ENCODE measurements at regions not wholly inside any gene's neighbourhood (a gene's known extent, or its start where the extent isn't known, plus 50 kb on each side); places are given as distances from the start of the nearest gene placed in this dataset.

- DNase-seq (ENCODE audit: low spot score) (peak; percentile 96), ATAC-seq (peak; percentile 97), FAIRE-seq (peak; percentile 91)
- H3K4me3 ChIP-seq (replicated peaks in 1 of 3; ENCODE audit: insufficient read depth in 1 of 3, low read depth in 2 of 3, low read length in 3 of 3): peak overlapping the region in 1 of 3 experiments; percentile 5; a peak in 1 of 6 replicates
- peak overlapping the region; percentile 46 for H3K4me2 ChIP-seq (ENCODE audit: low read depth, low read length)
- ChIA-PET CTCF (ENCODE audit: low intra/inter-chr PET ratio, low total read pairs) (no interaction called here), POLR2A (no interaction called here)
- no peaks in the 10 kb centered on the region for H3K79me2 ChIP-seq (ENCODE audit: insufficient read depth, low read length)
- H4K20me1 ChIP-seq (ENCODE audit: insufficient read depth, low read length): no peaks in the 10 kb centered on the region
- H3K9ac ChIP-seq (ENCODE audit: insufficient read depth, low read depth, low read length): peak overlapping the region; percentile 62
- 0% methylated on average over 3 of the region's 3 CpGs for WGBS (ENCODE audit: low lambda C conversion rate)
- no peak overlapping the region for H2AFZ ChIP-seq (ENCODE audit: low read length)
- peaks cover 58% of the 10 kb centered on the region for H3K4me1 ChIP-seq (ENCODE audit: insufficient read depth, low read length)
- peak overlapping the region; percentile 93 for H3K27ac ChIP-seq (ENCODE audit: extremely low read length, insufficient read depth, low read length)
- H3K36me3 ChIP-seq (replicated peaks in 1 of 2; ENCODE audit: control insufficient read depth in 1 of 2, insufficient read depth in 2 of 2, low read length in 2 of 2): no peaks in the 10 kb centered on the region
- in situ Hi-C loops (cut with HindIII; ENCODE audit: extremely low pct_ligation_motif_present, low pct_unique_long_range_greater_than_20kb): no loop called here
- no peaks in the 10 kb centered on the region for H3K9me3 ChIP-seq (ENCODE audit: low read length)
- no peaks in the 10 kb centered on the region for H3K27me3 ChIP-seq (ENCODE audit: control insufficient read depth in 1 of 2, insufficient read depth in 2 of 2, low read length in 2 of 2)
- TSS peak; percentile 59 for BruUV-seq (replicated peaks)
- intact Hi-C loops (cut with micrococcal nuclease; ENCODE audit: unreplicated experiment): no loop called here
- no peak for TF ChIP-seq BRF2 (CRISPR knock-in tag; IDR thresholded peaks at IDR 0.05)
- TF ChIP-seq, protein P1, sequence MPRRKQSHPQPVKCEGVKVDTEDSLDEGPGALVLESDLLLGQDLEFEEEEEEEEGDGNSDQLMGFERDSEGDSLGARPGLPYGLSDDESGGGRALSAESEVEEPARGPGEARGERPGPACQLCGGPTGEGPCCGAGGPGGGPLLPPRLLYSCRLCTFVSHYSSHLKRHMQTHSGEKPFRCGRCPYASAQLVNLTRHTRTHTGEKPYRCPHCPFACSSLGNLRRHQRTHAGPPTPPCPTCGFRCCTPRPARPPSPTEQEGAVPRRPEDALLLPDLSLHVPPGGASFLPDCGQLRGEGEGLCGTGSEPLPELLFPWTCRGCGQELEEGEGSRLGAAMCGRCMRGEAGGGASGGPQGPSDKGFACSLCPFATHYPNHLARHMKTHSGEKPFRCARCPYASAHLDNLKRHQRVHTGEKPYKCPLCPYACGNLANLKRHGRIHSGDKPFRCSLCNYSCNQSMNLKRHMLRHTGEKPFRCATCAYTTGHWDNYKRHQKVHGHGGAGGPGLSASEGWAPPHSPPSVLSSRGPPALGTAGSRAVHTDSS (CRISPR knock-in tag; conservative IDR thresholded peaks at IDR 0.05): no peak
- TF ChIP-seq ZUFSP (CRISPR knock-in tag; IDR thresholded peaks at IDR 0.05; ENCODE audit: borderline replicate concordance): no peak
- no peak for TF ChIP-seq REPIN1 (CRISPR knock-in tag; IDR thresholded peaks at IDR 0.05; ENCODE audit: borderline replicate concordance, low read depth)
- TF ChIP-seq, protein P2, sequence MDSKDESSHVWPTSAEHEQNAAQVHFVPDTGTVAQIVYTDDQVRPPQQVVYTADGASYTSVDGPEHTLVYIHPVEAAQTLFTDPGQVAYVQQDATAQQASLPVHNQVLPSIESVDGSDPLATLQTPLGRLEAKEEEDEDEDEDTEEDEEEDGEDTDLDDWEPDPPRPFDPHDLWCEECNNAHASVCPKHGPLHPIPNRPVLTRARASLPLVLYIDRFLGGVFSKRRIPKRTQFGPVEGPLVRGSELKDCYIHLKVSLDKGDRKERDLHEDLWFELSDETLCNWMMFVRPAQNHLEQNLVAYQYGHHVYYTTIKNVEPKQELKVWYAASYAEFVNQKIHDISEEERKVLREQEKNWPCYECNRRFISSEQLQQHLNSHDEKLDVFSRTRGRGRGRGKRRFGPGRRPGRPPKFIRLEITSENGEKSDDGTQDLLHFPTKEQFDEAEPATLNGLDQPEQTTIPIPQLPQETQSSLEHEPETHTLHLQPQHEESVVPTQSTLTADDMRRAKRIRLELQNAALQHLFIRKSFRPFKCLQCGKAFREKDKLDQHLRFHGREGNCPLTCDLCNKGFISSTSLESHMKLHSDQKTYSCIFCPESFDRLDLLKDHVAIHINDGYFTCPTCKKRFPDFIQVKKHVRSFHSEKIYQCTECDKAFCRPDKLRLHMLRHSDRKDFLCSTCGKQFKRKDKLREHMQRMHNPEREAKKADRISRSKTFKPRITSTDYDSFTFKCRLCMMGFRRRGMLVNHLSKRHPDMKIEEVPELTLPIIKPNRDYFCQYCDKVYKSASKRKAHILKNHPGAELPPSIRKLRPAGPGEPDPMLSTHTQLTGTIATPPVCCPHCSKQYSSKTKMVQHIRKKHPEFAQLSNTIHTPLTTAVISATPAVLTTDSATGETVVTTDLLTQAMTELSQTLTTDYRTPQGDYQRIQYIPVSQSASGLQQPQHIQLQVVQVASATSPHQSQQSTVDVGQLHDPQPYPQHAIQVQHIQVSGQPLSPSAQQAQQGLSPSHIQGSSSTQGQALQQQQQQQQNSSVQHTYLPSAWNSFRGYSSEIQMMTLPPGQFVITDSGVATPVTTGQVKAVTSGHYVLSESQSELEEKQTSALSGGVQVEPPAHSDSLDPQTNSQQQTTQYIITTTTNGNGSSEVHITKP (CRISPR knock-in tag; IDR thresholded peaks at IDR 0.05; ENCODE audit: low read depth): no peak
- TF ChIP-seq RBM22 (optimal IDR thresholded peaks at IDR 0.05; ENCODE audit: low read length): no peak
- no peak for TF ChIP-seq ZNF563 (CRISPR knock-in tag; IDR thresholded peaks at IDR 0.05)
- peak; percentile 88 for TF ChIP-seq NCOR1 (IDR thresholded peaks at IDR 0.05; ENCODE audit: borderline replicate concordance, low read length)
Observed at GRCh38 chr1:168801032-168801745, 72.2 kb upstream of the DPT start.
